CD14-positive monocyte (primary cell): ENCODE measurements at regions not wholly inside any gene's neighbourhood (a gene's known extent, or its start where the extent isn't known, plus 50 kb on each side); places are given as distances from the start of the nearest gene placed in this dataset.

Experiments used
- DNase-seq, 3 donors: peaks; one replicate each; pipeline ENCODE4 v3.0.0-alpha.2; 2011 to 2022
- H2AFZ ChIP-seq: 2 replicates; pipeline ENCODE4 v1.6.0; 2012; ENCODE audit warnings: mild to moderate bottlenecking, low read depth, low read length, inconsistent platforms; ENCODE audit not compliant: insufficient read depth, poor library complexity, severe bottlenecking
- H3K27ac ChIP-seq, 2 donors: 1 replicate in 1 of 2; 2 replicates in 1 of 2; pipeline ENCODE4 v1.5.1; 2012 to 2013; ENCODE audit warnings: low read length in 2 of 2, control low read depth in 1 of 2, inconsistent platforms in 1 of 2, low read depth in 1 of 2, mild to moderate bottlenecking in 1 of 2
- H3K27me3 ChIP-seq, 2 donors: one replicate each; pipeline versions ENCODE4 v1.6.0 to v1.6.1; 2011 to 2013; ENCODE audit warnings: low read length in 2 of 2; ENCODE audit not compliant: control insufficient read depth in 2 of 2, insufficient read depth in 2 of 2
- H3K36me3 ChIP-seq, 2 donors: replicated peaks in 1 of 2; 1 replicate in 1 of 2; 2 replicates in 1 of 2; pipeline versions ENCODE4 v1.5.1 to v1.6.1; 2012 to 2013; ENCODE audit warnings: low read length in 2 of 2, control low read depth in 1 of 2, inconsistent platforms in 1 of 2, mild to moderate bottlenecking in 1 of 2; ENCODE audit not compliant: insufficient read depth in 2 of 2, control insufficient read depth in 1 of 2
- H3K4me1 ChIP-seq, 2 donors: 1 replicate in 1 of 2; 2 replicates in 1 of 2; pipeline versions ENCODE4 v1.5.1 to v1.6.1; 2012 to 2013; ENCODE audit warnings: low read length in 2 of 2, control low read depth in 1 of 2, inconsistent platforms in 1 of 2, mild to moderate bottlenecking in 1 of 2, moderate library complexity in 1 of 2; ENCODE audit not compliant: insufficient read depth in 2 of 2, control insufficient read depth in 1 of 2
- H3K4me2 ChIP-seq: replicated peaks from 2 replicates; pipeline ENCODE3; 2012; ENCODE audit warnings: low read length, moderate library complexity, mild to moderate bottlenecking; ENCODE audit not compliant: poor library complexity, severe bottlenecking; ENCODE audit errors: extremely low read depth
- H3K4me3 ChIP-seq, 3 experiments: fragments of 200-600 bp in 1 of 3; sonication (generic) in 1 of 3; replicated peaks in 1 of 3; 1 replicate in 2 of 3; 2 replicates in 1 of 3; pipeline ENCODE4 v1.5.1; 2011 to 2013; ENCODE audit warnings: low read length in 3 of 3, mild to moderate bottlenecking in 3 of 3, control low read depth in 2 of 3, low read depth in 2 of 3, inconsistent platforms in 1 of 3, moderate library complexity in 1 of 3
- H3K79me2 ChIP-seq: 2 replicates; pipeline ENCODE4 v1.6.0; 2012; ENCODE audit warnings: mild to moderate bottlenecking, control low read depth, inconsistent platforms, low read length, moderate library complexity; ENCODE audit not compliant: insufficient read depth
- H3K9ac ChIP-seq: 2 replicates; pipeline ENCODE4 v1.6.0; 2017; ENCODE audit warnings: low read length, mild to moderate bottlenecking; ENCODE audit not compliant: insufficient read depth, poor library complexity, severe bottlenecking
- H3K9me3 ChIP-seq, 2 donors: replicated peaks in 1 of 2; 1 replicate in 1 of 2; 2 replicates in 1 of 2; pipeline versions ENCODE4 v1.5.1 to v1.6.1; 2012 to 2013; ENCODE audit warnings: low read length in 2 of 2, control low read depth in 1 of 2; ENCODE audit not compliant: control insufficient read depth in 1 of 2, insufficient read depth in 1 of 2
- H4K20me1 ChIP-seq: 2 replicates; pipeline ENCODE4 v1.6.0; 2012; ENCODE audit warnings: mild to moderate bottlenecking, low read length, control low read depth, moderate library complexity; ENCODE audit not compliant: insufficient read depth
- H3K27ac Mint-ChIP-seq, 7 donors: one replicate each; pipeline ENCODE4 v1.8.0; 2020; ENCODE audit warnings: mild to moderate bottlenecking in 7 of 7, mixed read lengths in 7 of 7, moderate library complexity in 6 of 7, inconsistent platforms in 2 of 7
- H3K27me3 Mint-ChIP-seq, 3 donors: one replicate each; pipeline ENCODE4 v1.8.0; 2021 to 2022; ENCODE audit warnings: low read depth in 3 of 3, mild to moderate bottlenecking in 3 of 3, mixed read lengths in 3 of 3, moderate library complexity in 3 of 3, inconsistent platforms in 1 of 3
- H3K36me3 Mint-ChIP-seq, 2 donors: one replicate each; pipeline ENCODE4 v1.8.0; 2020; ENCODE audit warnings: mixed read lengths in 2 of 2, inconsistent platforms in 1 of 2, mild to moderate bottlenecking in 1 of 2
- H3K4me1 Mint-ChIP-seq: one replicate; pipeline ENCODE4 v1.8.0; 2020; ENCODE audit warnings: mild to moderate bottlenecking, mixed read lengths
- H3K4me3 Mint-ChIP-seq, 2 donors: one replicate each; pipeline ENCODE4 v1.8.0; 2020; ENCODE audit warnings: mild to moderate bottlenecking in 2 of 2, mixed read lengths in 2 of 2, moderate library complexity in 1 of 2
- H3K9me3 Mint-ChIP-seq, 7 donors: one replicate each; pipeline ENCODE4 v1.8.0; 2020 to 2022; ENCODE audit warnings: mixed read lengths in 7 of 7, mild to moderate bottlenecking in 6 of 7, moderate library complexity in 6 of 7, inconsistent platforms in 2 of 7
- WGBS: methylation state at CpG from one replicate; pipeline ENCODE4 v1.1.5; 2013; ENCODE audit warnings: missing lambda C conversion rate; ENCODE audit not compliant: insufficient coverage; 5-methylcytosine and 5-hydroxymethylcytosine counted together
- intact Hi-C, 2 donors: fragments of 100-400 bp; cut with micrococcal nuclease; formaldehyde crosslinking; loops; one replicate each; pipeline versions ENCODE4 v1.15.0 to v1.15.1; 2023
- TF ChIP-seq, protein P1 (sequence below): fragments of 200-600 bp; IDR thresholded peaks from one replicate; pipeline ENCODE4 v1.8.0; 2022; ENCODE audit warnings: antibody characterized with exemption, mild to moderate bottlenecking

DNA sequence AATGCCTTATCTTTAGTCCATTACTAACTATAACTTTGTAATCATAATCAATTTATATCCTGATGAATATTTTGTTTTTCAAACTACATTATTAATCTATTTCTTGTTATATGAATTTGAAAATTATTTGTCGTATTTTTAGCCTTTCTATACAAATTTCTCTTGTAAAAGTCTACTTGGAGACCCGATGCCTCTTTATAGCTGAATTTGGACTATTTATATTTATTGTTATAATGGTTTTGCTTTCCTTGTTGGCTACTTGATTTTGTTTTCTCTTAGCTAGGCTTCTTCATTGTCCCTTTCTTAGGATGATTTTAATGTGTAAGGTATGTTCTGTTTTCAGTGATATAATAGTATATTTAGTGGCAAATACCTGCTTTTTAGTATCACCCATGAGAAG lies 89.5 kb upstream of the RFLNA start:
- H4K20me1 ChIP-seq, result no peaks in the 10 kb centered on the region
- no peak overlapping the region for H3K9ac ChIP-seq
- no peak overlapping the region for H2AFZ ChIP-seq
- H3K4me3 ChIP-seq, result no peak overlapping the region
- Mint-ChIP-seq H3K4me1 (no peaks in the 10 kb centered on the region), H3K4me3 (no peak overlapping the region), H3K27ac (no peak overlapping the region), H3K36me3 (no peaks in the 10 kb centered on the region), H3K9me3 (peaks cover 5 to 13% (median 10%) of the 10 kb centered on the region in 7 donors), H3K27me3 (peaks cover 5 to 19% (median 6%) of the 10 kb centered on the region in 3 donors)
- no peaks in the 10 kb centered on the region for H3K4me1 ChIP-seq
- TF ChIP-seq, protein P1, sequence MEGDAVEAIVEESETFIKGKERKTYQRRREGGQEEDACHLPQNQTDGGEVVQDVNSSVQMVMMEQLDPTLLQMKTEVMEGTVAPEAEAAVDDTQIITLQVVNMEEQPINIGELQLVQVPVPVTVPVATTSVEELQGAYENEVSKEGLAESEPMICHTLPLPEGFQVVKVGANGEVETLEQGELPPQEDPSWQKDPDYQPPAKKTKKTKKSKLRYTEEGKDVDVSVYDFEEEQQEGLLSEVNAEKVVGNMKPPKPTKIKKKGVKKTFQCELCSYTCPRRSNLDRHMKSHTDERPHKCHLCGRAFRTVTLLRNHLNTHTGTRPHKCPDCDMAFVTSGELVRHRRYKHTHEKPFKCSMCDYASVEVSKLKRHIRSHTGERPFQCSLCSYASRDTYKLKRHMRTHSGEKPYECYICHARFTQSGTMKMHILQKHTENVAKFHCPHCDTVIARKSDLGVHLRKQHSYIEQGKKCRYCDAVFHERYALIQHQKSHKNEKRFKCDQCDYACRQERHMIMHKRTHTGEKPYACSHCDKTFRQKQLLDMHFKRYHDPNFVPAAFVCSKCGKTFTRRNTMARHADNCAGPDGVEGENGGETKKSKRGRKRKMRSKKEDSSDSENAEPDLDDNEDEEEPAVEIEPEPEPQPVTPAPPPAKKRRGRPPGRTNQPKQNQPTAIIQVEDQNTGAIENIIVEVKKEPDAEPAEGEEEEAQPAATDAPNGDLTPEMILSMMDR, result no peak
- no peaks in the 10 kb centered on the region for H3K79me2 ChIP-seq
- no CpG with 5 or more reads among the region's 2 CpGs for WGBS
- H3K4me2 ChIP-seq, result no peak overlapping the region
- no peaks in the 10 kb centered on the region for H3K36me3 ChIP-seq
- H3K27ac ChIP-seq, result no peak overlapping the region
- H3K27me3 ChIP-seq, result no peaks in the 10 kb centered on the region
- DNase-seq, result no peak
- peaks cover 2 to 7% of the 10 kb centered on the region in 2 donors for H3K9me3 ChIP-seq
- intact Hi-C loops, result no loop called here

- H3K36me3 ChIP-seq, result no peaks in the 10 kb centered on the region
- H3K27me3 Mint-ChIP-seq, result peaks cover 3 to 20% (median 5%) of the 10 kb centered on the region in 3 donors
- H3K79me2 ChIP-seq, result no peaks in the 10 kb centered on the region
- H3K36me3 Mint-ChIP-seq, result no peaks in the 10 kb centered on the region
- H3K4me3 Mint-ChIP-seq, result no peak overlapping the region
- intact Hi-C loops, result no loop called here
- H3K9ac ChIP-seq, result no peak overlapping the region
- no peak overlapping the region for H3K4me2 ChIP-seq
- H3K4me1 ChIP-seq, result no peaks in the 10 kb centered on the region
- H3K9me3 Mint-ChIP-seq, result peaks cover 4 to 12% (median 9%) of the 10 kb centered on the region in 7 donors
- no peaks in the 10 kb centered on the region for H3K27me3 ChIP-seq
- TF ChIP-seq, protein P1, result no peak
- no peak overlapping the region for H2AFZ ChIP-seq
- DNase-seq, result no peak
- H3K27ac ChIP-seq, result no peak overlapping the region
- H3K4me1 Mint-ChIP-seq, result no peaks in the 10 kb centered on the region
- no peak overlapping the region for H3K27ac Mint-ChIP-seq
- no peaks in the 10 kb centered on the region for H4K20me1 ChIP-seq
- no CpG with 5 or more reads among the region's 1 CpG for WGBS
- H3K4me3 ChIP-seq, result no peak overlapping the region
- H3K9me3 ChIP-seq, result peaks cover 2 to 10% of the 10 kb centered on the region in 2 donors
These were observed 87.8 kb upstream of the RFLNA start for GRCh38 chr12:124207049-124207448.
